ENCODE measurements at regions not wholly inside any gene's neighbourhood (a gene's known extent, or its start where the extent isn't known, plus 50 kb on each side); places are given as distances from the start of the nearest gene placed in this dataset.
A peak's percentile ranks its signal among the peaks of the same experiment; 100 is the strongest.
"Not testable (repeated sequence)": the region's sequence is repeated elsewhere in the genome, so short reads cannot be mapped to it uniquely, and the experiment has no call there.

- ATAC-seq, result no peak
- intact Hi-C loops (cut with micrococcal nuclease), result no loop called here
- DNase-seq, result no peak
Observed at GRCh38 chr15:25065876-25066275, 111.1 kb downstream of the SNRPN start.

- ATAC-seq (no peak), DNase-seq (no peak)
- intact Hi-C loops (cut with micrococcal nuclease), result no loop called here
Observed at GRCh38 chr15:25066708-25067107, 111.9 kb downstream of the SNRPN start.

GRCh38 chr15:25067725-25068309, 113.0 kb downstream of the SNRPN start:
- no peak for DNase-seq
- intact Hi-C loops (cut with micrococcal nuclease), result no loop called here
- ATAC-seq, result no peak

- no peak for ATAC-seq
- intact Hi-C loops (cut with micrococcal nuclease), result no loop called here
- DNase-seq, result no peak
Observed at GRCh38 chr15:25068696-25069095, 113.9 kb downstream of the SNRPN start.

GRCh38 chr15:25070353-25070963, 115.7 kb downstream of the SNRPN start:
- DNase-seq (no peak), ATAC-seq (no peak)
- intact Hi-C loops (cut with micrococcal nuclease), result no loop called here

- ATAC-seq, result no peak
- DNase-seq, result no peak
- intact Hi-C loops (cut with micrococcal nuclease), result no loop called here
Observed at GRCh38 chr15:25072857-25073476, 118.2 kb downstream of the SNRPN start.

- intact Hi-C loops (cut with micrococcal nuclease), result no loop called here
- DNase-seq, result no peak
- no peak for ATAC-seq
Observed at GRCh38 chr15:25087137-25087536, 132.3 kb downstream of the SNRPN start.

GRCh38 chr15:25088261-25088790, 133.5 kb downstream of the SNRPN start:
- no peak for ATAC-seq
- no peak for DNase-seq
- intact Hi-C loops (cut with micrococcal nuclease), result no loop called here

GRCh38 chr15:25089577-25089976, 134.8 kb downstream of the SNRPN start:
- ATAC-seq (peak; percentile 44), DNase-seq (no peak)
- intact Hi-C loops (cut with micrococcal nuclease), result no loop called here

- intact Hi-C loops (cut with micrococcal nuclease), result no loop called here
- no peak for DNase-seq
Observed at GRCh38 chr15:25090073-25090733, 135.4 kb downstream of the SNRPN start.

GRCh38 chr15:25091421-25092158, 136.8 kb downstream of the SNRPN start:
- ATAC-seq (no peak), DNase-seq (no peak)
- intact Hi-C loops (cut with micrococcal nuclease), result no loop called here

More at GRCh38 chr15:25090073-25090733, 135.4 kb downstream of the SNRPN start:
- no peak for ATAC-seq

GRCh38 chr15:25092661-25093060, 137.9 kb downstream of the SNRPN start:
- no peak for ATAC-seq
- DNase-seq, result no peak
- intact Hi-C loops (cut with micrococcal nuclease), result no loop called here

GRCh38 chr15:25093455-25094029, 138.8 kb downstream of the SNRPN start:
- ATAC-seq, result peak; percentile 72
- DNase-seq, result no peak
- intact Hi-C loops (cut with micrococcal nuclease), result no loop called here

GRCh38 chr15:25094066-25094465, 139.3 kb downstream of the SNRPN start:
- DNase-seq (no peak), ATAC-seq (no peak)
- intact Hi-C loops (cut with micrococcal nuclease), result no loop called here

- no peak for ATAC-seq
- DNase-seq, result no peak
- intact Hi-C loops (cut with micrococcal nuclease), result no loop called here
Observed at GRCh38 chr15:25094519-25094918, 139.7 kb downstream of the SNRPN start.

- no peak for DNase-seq
- intact Hi-C loops (cut with micrococcal nuclease), result no loop called here
- ATAC-seq, result no peak
Observed at GRCh38 chr15:25095179-25095578, 140.4 kb downstream of the SNRPN start.

GRCh38 chr15:25099966-25100365, 145.2 kb downstream of the SNRPN start:
- DNase-seq; ATAC-seq; intact Hi-C loops (cut with micrococcal nuclease): not testable (repeated sequence)

GRCh38 chr15:25106209-25106608, 151.4 kb downstream of the SNRPN start:
- intact Hi-C loops (cut with micrococcal nuclease), result no loop called here
- DNase-seq (no peak), ATAC-seq (no peak)

GRCh38 chr15:25133804-25134203, 179.0 kb downstream of the SNRPN start:
- no peak for DNase-seq
- intact Hi-C loops (cut with micrococcal nuclease), result no loop called here
- ATAC-seq, result peak; percentile 13

Data from left ventricle myocardium superior (tissue), 1 donor.